A549 (cell line): ENCODE measurements at regions not wholly inside any gene's neighbourhood (a gene's known extent, or its start where the extent isn't known, plus 50 kb on each side); places are given as distances from the start of the nearest gene placed in this dataset.

ENCODE experiments used
- ATAC-seq, 2 experiments: fragments of 200-7000 bp in 1 of 2; fragments of >200 bp in 1 of 2; cut with Nextera tagmentation in 1 of 2; cut with Tn5 transposase in 1 of 2; 3 replicates each; pipeline versions ENCODE4 v1.8.0 to v1.9.1; 2018 to 2020; ENCODE audit warnings: mild to moderate bottlenecking in 1 of 2, moderate library complexity in 1 of 2
- CTCF ChIA-PET: fragments of 300-600 bp; sonication (Branson Sonifier 250); formaldehyde crosslinking; extraction: SDS; loops from one replicate; lab custom pipeline; 2021; ENCODE audit warnings: antibody characterized with exemption, inconsistent platforms; lab: Yijun Ruan, JAX
- POLR2A ChIA-PET: fragments of 350-600 bp; formaldehyde crosslinking; extraction: SDS; loops from one replicate; lab custom pipeline; 2021; ENCODE audit warnings: antibody characterized with exemption, inconsistent platforms; lab: Yijun Ruan, JAX
- DNase-seq, 2 experiments: peaks; one replicate each; pipeline versions ENCODE4 v3.0.0 to v3.0.0-alpha.2; 2011 to 2016; ENCODE audit warnings: low read depth in 1 of 2, low spot score in 1 of 2
- FAIRE-seq: peaks from 2 replicates; lab custom pipeline; 2011; peaks lifted over from hg19 to GRCh38; lab: Jason Lieb, UNC
- H3K27ac ChIP-seq, 2 experiments: fragments of >200 bp; sonication (Bioruptor Twin); formaldehyde crosslinking; 3 replicates each; pipeline ENCODE4 v1.5.1; 2016 to 2017
- H3K4me1 ChIP-seq: fragments of >200 bp; sonication (Bioruptor Twin); formaldehyde crosslinking; 3 replicates; pipeline ENCODE4 v1.6.1; 2016
- H3K4me2 ChIP-seq: fragments of >200 bp; sonication (Bioruptor Twin); formaldehyde crosslinking; 3 replicates; pipeline ENCODE4 v1.6.1; 2016
- H3K4me3 ChIP-seq: fragments of >200 bp; sonication (Bioruptor Twin); formaldehyde crosslinking; 3 replicates; pipeline ENCODE4 v1.5.1; 2016
- H3K9me3 ChIP-seq: fragments of >200 bp; sonication (Bioruptor Twin); formaldehyde crosslinking; 3 replicates; pipeline ENCODE4 v1.6.1; 2016
- ATOH8 ChIP-seq: fragments of 250-450 bp; sonication (Bioruptor Pico); IDR thresholded peaks from 2 replicates; pipeline ENCODE4 v1.5.0; 2020; ENCODE audit warnings: low read depth, mild to moderate bottlenecking, moderate library complexity
- CBX8 ChIP-seq: fragments of 200-600 bp; sonication (generic); IDR thresholded peaks from 2 replicates; pipeline ENCODE4 v1.6.1; 2016
- CEBPB ChIP-seq, 2 experiments: fragments of >200 bp in 1 of 2; sonication (Bioruptor Twin) in 1 of 2; formaldehyde crosslinking in 1 of 2; IDR thresholded peaks; 2 replicates each; pipeline ENCODE4 v1.6.1; 2012 to 2016
- CHD2 ChIP-seq: fragments of 150-350 bp; IDR thresholded peaks from 2 replicates; pipeline ENCODE4 v1.6.1; 2014; ENCODE audit warnings: low read length; ENCODE audit not compliant: partially characterized antibody
- E2F6 ChIP-seq: IDR thresholded peaks from 2 replicates; pipeline ENCODE4 v1.6.1; 2012; ENCODE audit warnings: low read depth, borderline replicate concordance
- EHF ChIP-seq: fragments of 250-450 bp; sonication (Bioruptor Pico); IDR thresholded peaks from 2 replicates; pipeline ENCODE4 v1.5.0; 2020; ENCODE audit warnings: mild to moderate bottlenecking
- FOSB ChIP-seq: fragments of 250-450 bp; sonication (Bioruptor Pico); IDR thresholded peaks from 2 replicates; pipeline ENCODE4 v1.5.0; 2020; ENCODE audit warnings: mild to moderate bottlenecking, moderate library complexity
- FOSL2 ChIP-seq, 2 experiments: fragments of 450-650 bp in 1 of 2; fragments of >200 bp in 1 of 2; sonication (Bioruptor Twin) in 1 of 2; formaldehyde crosslinking; IDR thresholded peaks; 2 replicates each; pipeline versions ENCODE4 v1.5.0 to v1.6.1; 2016 to 2020; ENCODE audit warnings: mild to moderate bottlenecking in 1 of 2, moderate library complexity in 1 of 2
- FOXS1 ChIP-seq: fragments of 250-450 bp; sonication (Bioruptor Pico); IDR thresholded peaks from 2 replicates; pipeline ENCODE4 v1.5.0; 2020; ENCODE audit warnings: mild to moderate bottlenecking, moderate library complexity
- HDAC2 ChIP-seq: fragments of 200-600 bp; sonication (generic); IDR thresholded peaks from 2 replicates; pipeline ENCODE4 v1.6.1; 2016
- HES2 ChIP-seq: fragments of >200 bp; sonication (Bioruptor Twin); formaldehyde crosslinking; IDR thresholded peaks from 2 replicates; pipeline ENCODE4 v1.6.1; 2016
- HOXA7 ChIP-seq: fragments of 250-450 bp; sonication (Bioruptor Pico); IDR thresholded peaks from 2 replicates; pipeline ENCODE4 v1.5.0; 2020; ENCODE audit warnings: mild to moderate bottlenecking, moderate library complexity
- MYC ChIP-seq: IDR thresholded peaks from 2 replicates; pipeline ENCODE4 v1.6.1; 2012; ENCODE audit warnings: mild to moderate bottlenecking, inconsistent platforms, low read length, improper control_type of control experiment, borderline replicate concordance
- PBX3 ChIP-seq: IDR thresholded peaks from 2 replicates; pipeline ENCODE4 v1.6.1; 2012
- POLR2A ChIP-seq: IDR thresholded peaks from 2 replicates; pipeline ENCODE4 v1.6.1; 2012; ENCODE audit warnings: mild to moderate bottlenecking, low read length
- POLR2AphosphoS2 ChIP-seq: conservative IDR thresholded peaks from 2 replicates; pipeline ENCODE4 v1.6.1; 2012; ENCODE audit warnings: low read length, improper control_type of control experiment, inconsistent platforms
- RAD21 ChIP-seq, 2 experiments: fragments of >200 bp in 1 of 2; sonication (Bioruptor Twin) in 1 of 2; formaldehyde crosslinking in 1 of 2; IDR thresholded peaks in 1 of 2; conservative IDR thresholded peaks in 1 of 2; 2 replicates in 1 of 2; 3 replicates in 1 of 2; pipeline ENCODE4 v1.6.1; 2012 to 2018; ENCODE audit warnings: inconsistent platforms in 1 of 2
- RCOR1 ChIP-seq: fragments of 150-350 bp; IDR thresholded peaks from 2 replicates; pipeline ENCODE4 v1.6.1; 2014; ENCODE audit warnings: antibody characterized with exemption, low read length, low read depth
- REST ChIP-seq: fragments of 200-600 bp; sonication (generic); IDR thresholded peaks from 2 replicates; pipeline ENCODE4 v1.6.1; 2016; ENCODE audit warnings: antibody characterized with exemption, mild to moderate bottlenecking, moderate library complexity
- RNF2 ChIP-seq: fragments of 200-600 bp; sonication (generic); IDR thresholded peaks from 2 replicates; pipeline ENCODE4 v1.6.1; 2016; ENCODE audit warnings: low read depth, mild to moderate bottlenecking, antibody characterized with exemption, moderate library complexity, borderline replicate concordance
- SREBF2 ChIP-seq: fragments of 450-650 bp; IDR thresholded peaks from 2 replicates; pipeline ENCODE4 v1.6.1; 2014; ENCODE audit warnings: mild to moderate bottlenecking, moderate library complexity
- TP53 ChIP-seq: fragments of 250-450 bp; sonication (Bioruptor Pico); IDR thresholded peaks from 2 replicates; pipeline ENCODE4 v1.5.0; 2021; ENCODE audit warnings: mild to moderate bottlenecking, moderate library complexity
- ZSCAN20 ChIP-seq: fragments of 250-450 bp; sonication (Bioruptor Pico); IDR thresholded peaks from 2 replicates; pipeline ENCODE4 v1.8.0; 2022; ENCODE audit warnings: mild to moderate bottlenecking, moderate library complexity
- WGBS: methylation state at CpG from one replicate; pipeline ENCODE4 v1.1.6; 2017; ENCODE audit errors: missing lambda C conversion rate; 5-methylcytosine and 5-hydroxymethylcytosine counted together

GRCh38 chr15:100711516-100712021 lies 109.2 kb downstream of the ASB7 start:
- DNase-seq (no peak), ATAC-seq (no peak)
- TF ChIP-seq RCOR1: no peak
- no peak for TF ChIP-seq ZSCAN20 (CRISPR knock-in tag)
- TF ChIP-seq POLR2AphosphoS2: no peak
- TF ChIP-seq POLR2A: no peak
- TF ChIP-seq HOXA7 (CRISPR knock-in tag): no peak
- TF ChIP-seq EHF: no peak
- TF ChIP-seq, all 56 proteins: peak for 0
- FAIRE-seq: no peak
- Histone ChIP-seq H3K9me3 (no peaks in the 10 kb centered on the region), H3K27ac (peak overlapping the region in 1 of 2 experiments; percentile 92; a peak in 3 of 6 replicates), H3K4me2 (no peak overlapping the region), H3K4me1 (peaks cover 41% of the 10 kb centered on the region), H3K4me3 (no peak overlapping the region)
- ChIA-PET POLR2A (interaction anchor here (2.8 kb wide), 1 partner anchor 10 kb away, joined by 17 read pairs; no protein-coding TSS in a partner anchor), CTCF (interaction anchor here (0.9 to 2.7 kb wide), 8 partner anchors 9 to 546 kb away, joined by 3 to 19 read pairs (median 5); partner anchors contain the start of gene CHSY1)
- 80% methylated on average over 9 of the region's 9 CpGs for WGBS

- 83% methylated on average over 5 of the region's 8 CpGs for WGBS
- CTCF ChIA-PET: interaction anchor here (0.9 to 2.7 kb wide), 8 partner anchors 10 to 545 kb away, joined by 3 to 19 read pairs (median 5); partner anchors contain the start of gene CHSY1
Observed at GRCh38 chr15:100712226-100712625, 109.8 kb downstream of the ASB7 start.

GRCh38 chr15:100713163-100713867 lies 110.9 kb downstream of the ASB7 start:
- Histone ChIP-seq H3K27ac (peak overlapping the region; percentile 66 to 92), H3K4me3 (no peak overlapping the region), H3K4me2 (peak overlapping the region; percentile 64), H3K9me3 (no peaks in the 10 kb centered on the region), H3K4me1 (peaks cover 41% of the 10 kb centered on the region)
- ATAC-seq (peak; percentile 86 to 91), DNase-seq (peak; percentile 90 to 97), FAIRE-seq (peak; percentile 97)
- 24% methylated on average over 22 of the region's 22 CpGs for WGBS
- POLR2A ChIA-PET: interaction anchor here (1.0 to 2.8 kb wide), 4 partner anchors 9 to 206 kb away, joined by 3 to 17 read pairs (median 4); partner anchors contain the start of genes ALDH1A3 and LRRK1
- CTCF ChIA-PET: interaction anchor here (0.7 to 2.7 kb wide), 7 partner anchors 10 to 544 kb away, joined by 3 to 19 read pairs (median 5); no protein-coding TSS in a partner anchor
- TF ChIP-seq REST (no peak), TP53 (CRISPR knock-in tag) (0 out of 2 replicates have a peak, but pooled peaks have one; percentile 37), FOSL2 (IDR thresholded peaks at IDR 0.05) (peak; percentile 83), FOSL2 (CRISPR knock-in tag; IDR thresholded peaks at IDR 0.05) (peak; percentile 93), CHD2 (no peak), ATOH8 (CRISPR knock-in tag) (0 out of 2 replicates have a peak, but pooled peaks have one; percentile 11), HDAC2 (no peak), FOSB (CRISPR knock-in tag) (no peak), RNF2 (no peak), E2F6 (peak; percentile 75; the same call in 1 of the 2 replicates), MYC (0 out of 2 replicates have a peak, but pooled peaks have one; percentile 53), CEBPB (IDR thresholded peaks at IDR 0.05) (peak in 1 of 2 experiments; percentile 53; a peak in 2 of 4 replicates), RAD21 (conservative IDR thresholded peaks at IDR 0.05 in 1 of 2, IDR thresholded peaks at IDR 0.05 in 1 of 2) (peak in 1 of 2 experiments; percentile 7; a peak in 2 of 5 replicates), CBX8 (no peak), HES2 (no peak), SREBF2 (no peak)

More at GRCh38 chr15:100712226-100712625, 109.8 kb downstream of the ASB7 start:
- no peak for DNase-seq
- FAIRE-seq: peak; percentile 18
- TF ChIP-seq FOXS1 (no peak), PBX3 (no peak), CEBPB (IDR thresholded peaks at IDR 0.05) (no peak), POLR2A (no peak)
- Histone ChIP-seq H3K4me1 (peaks cover 41% of the 10 kb centered on the region), H3K27ac (peak overlapping the region; percentile 66 to 92), H3K4me3 (no peak overlapping the region), H3K9me3 (no peaks in the 10 kb centered on the region), H3K4me2 (0 out of 3 replicates have a peak overlapping the region, but pooled peaks have one; percentile 64)
- POLR2A ChIA-PET: interaction anchor here (2.8 kb wide), 1 partner anchor 10 kb away, joined by 17 read pairs; no protein-coding TSS in a partner anchor
- ATAC-seq: no peak
